A549 (cell line): ENCODE measurements at regions not wholly inside any gene's neighbourhood (a gene's known extent, or its start where the extent isn't known, plus 50 kb on each side); places are given as distances from the start of the nearest gene placed in this dataset.

Experiments
- ATAC-seq, 2 experiments: fragments of 200-7000 bp in 1 of 2; fragments of >200 bp in 1 of 2; cut with Nextera tagmentation in 1 of 2; cut with Tn5 transposase in 1 of 2; 3 replicates each; pipeline versions ENCODE4 v1.8.0 to v1.9.1; 2018 to 2020; ENCODE audit warnings: mild to moderate bottlenecking in 1 of 2, moderate library complexity in 1 of 2
- CTCF ChIA-PET: fragments of 300-600 bp; sonication (Branson Sonifier 250); formaldehyde crosslinking; extraction: SDS; loops from one replicate; lab custom pipeline; 2021; ENCODE audit warnings: antibody characterized with exemption, inconsistent platforms; lab: Yijun Ruan, JAX
- POLR2A ChIA-PET: fragments of 350-600 bp; formaldehyde crosslinking; extraction: SDS; loops from one replicate; lab custom pipeline; 2021; ENCODE audit warnings: antibody characterized with exemption, inconsistent platforms; lab: Yijun Ruan, JAX
- DNase-seq, 2 experiments: peaks; one replicate each; pipeline versions ENCODE4 v3.0.0 to v3.0.0-alpha.2; 2011 to 2016; ENCODE audit warnings: low read depth in 1 of 2, low spot score in 1 of 2
- FAIRE-seq: peaks from 2 replicates; lab custom pipeline; 2011; peaks lifted over from hg19 to GRCh38; lab: Jason Lieb, UNC
- H3K27ac ChIP-seq, 2 experiments: fragments of >200 bp; sonication (Bioruptor Twin); formaldehyde crosslinking; 3 replicates each; pipeline ENCODE4 v1.5.1; 2016 to 2017
- H3K4me1 ChIP-seq: fragments of >200 bp; sonication (Bioruptor Twin); formaldehyde crosslinking; 3 replicates; pipeline ENCODE4 v1.6.1; 2016
- H3K4me2 ChIP-seq: fragments of >200 bp; sonication (Bioruptor Twin); formaldehyde crosslinking; 3 replicates; pipeline ENCODE4 v1.6.1; 2016
- H3K4me3 ChIP-seq: fragments of >200 bp; sonication (Bioruptor Twin); formaldehyde crosslinking; 3 replicates; pipeline ENCODE4 v1.5.1; 2016
- H3K9me3 ChIP-seq: fragments of >200 bp; sonication (Bioruptor Twin); formaldehyde crosslinking; 3 replicates; pipeline ENCODE4 v1.6.1; 2016
- BCL3 ChIP-seq: fragments of >200 bp; sonication (Bioruptor Twin); formaldehyde crosslinking; IDR thresholded peaks from 3 replicates; pipeline ENCODE4 v1.6.1; 2016
- CHD2 ChIP-seq: fragments of 150-350 bp; IDR thresholded peaks from 2 replicates; pipeline ENCODE4 v1.6.1; 2014; ENCODE audit warnings: low read length; ENCODE audit not compliant: partially characterized antibody
- EHMT2 ChIP-seq: fragments of 200-600 bp; sonication (generic); IDR thresholded peaks from 2 replicates; pipeline ENCODE4 v1.6.1; 2016; ENCODE audit warnings: antibody characterized with exemption, low read depth, mild to moderate bottlenecking, moderate library complexity
- FOSL2 ChIP-seq, 2 experiments: fragments of 450-650 bp in 1 of 2; fragments of >200 bp in 1 of 2; sonication (Bioruptor Twin) in 1 of 2; formaldehyde crosslinking; IDR thresholded peaks; 2 replicates each; pipeline versions ENCODE4 v1.5.0 to v1.6.1; 2016 to 2020; ENCODE audit warnings: mild to moderate bottlenecking in 1 of 2, moderate library complexity in 1 of 2
- GATA3 ChIP-seq: IDR thresholded peaks from 2 replicates; pipeline ENCODE4 v1.6.1; 2012; ENCODE audit warnings: borderline replicate concordance
- HDAC2 ChIP-seq: fragments of 200-600 bp; sonication (generic); IDR thresholded peaks from 2 replicates; pipeline ENCODE4 v1.6.1; 2016
- HEYL ChIP-seq: fragments of 250-450 bp; sonication (Bioruptor Pico); IDR thresholded peaks from 2 replicates; pipeline ENCODE4 v1.8.0; 2021; ENCODE audit warnings: mild to moderate bottlenecking, moderate library complexity
- HMGXB4 ChIP-seq: fragments of 250-450 bp; sonication (Bioruptor Pico); IDR thresholded peaks from 2 replicates; pipeline ENCODE4 v1.5.0; 2021; ENCODE audit warnings: mild to moderate bottlenecking, moderate library complexity, borderline replicate concordance
- HOXB13 ChIP-seq: fragments of 250-450 bp; sonication (Bioruptor Pico); IDR thresholded peaks from 2 replicates; pipeline ENCODE4 v1.5.0; 2020; ENCODE audit warnings: low read depth, mild to moderate bottlenecking, moderate library complexity
- JUNB ChIP-seq: fragments of >200 bp; sonication (Bioruptor Twin); formaldehyde crosslinking; IDR thresholded peaks from 2 replicates; pipeline ENCODE4 v1.6.1; 2016
- KDM5A ChIP-seq: fragments of 200-600 bp; sonication (generic); IDR thresholded peaks from 2 replicates; pipeline ENCODE4 v1.6.1; 2016; ENCODE audit warnings: antibody characterized with exemption, mild to moderate bottlenecking
- MAFK ChIP-seq: fragments of 450-650 bp; IDR thresholded peaks from 2 replicates; pipeline ENCODE4 v1.6.1; 2014; ENCODE audit not compliant: partially characterized antibody
- NFE2L2 ChIP-seq: fragments of 150-350 bp; conservative IDR thresholded peaks from 2 replicates; pipeline ENCODE4 v1.6.1; 2014; ENCODE audit warnings: low read length
- NPAS2 ChIP-seq: fragments of 250-450 bp; sonication (Bioruptor Pico); IDR thresholded peaks from 2 replicates; pipeline ENCODE4 v1.8.0; 2022; ENCODE audit warnings: mild to moderate bottlenecking, moderate library complexity, borderline replicate concordance
- NR3C1 ChIP-seq: fragments of >200 bp; sonication (Bioruptor Twin); formaldehyde crosslinking; IDR thresholded peaks from 3 replicates; pipeline ENCODE4 v1.6.1; 2017
- PHF8 ChIP-seq: fragments of 200-600 bp; sonication (generic); IDR thresholded peaks from 2 replicates; pipeline ENCODE4 v1.6.1; 2016; ENCODE audit warnings: low read depth, mild to moderate bottlenecking, antibody characterized with exemption, moderate library complexity, borderline replicate concordance
- RAD21 ChIP-seq, 2 experiments: fragments of >200 bp in 1 of 2; sonication (Bioruptor Twin) in 1 of 2; formaldehyde crosslinking in 1 of 2; IDR thresholded peaks in 1 of 2; conservative IDR thresholded peaks in 1 of 2; 2 replicates in 1 of 2; 3 replicates in 1 of 2; pipeline ENCODE4 v1.6.1; 2012 to 2018; ENCODE audit warnings: inconsistent platforms in 1 of 2
- RARB ChIP-seq: fragments of 250-450 bp; sonication (Bioruptor Pico); IDR thresholded peaks from 2 replicates; pipeline ENCODE4 v1.8.0; 2021; ENCODE audit warnings: mild to moderate bottlenecking, moderate library complexity
- REST ChIP-seq: fragments of 200-600 bp; sonication (generic); IDR thresholded peaks from 2 replicates; pipeline ENCODE4 v1.6.1; 2016; ENCODE audit warnings: antibody characterized with exemption, mild to moderate bottlenecking, moderate library complexity
- SREBF2 ChIP-seq: fragments of 450-650 bp; IDR thresholded peaks from 2 replicates; pipeline ENCODE4 v1.6.1; 2014; ENCODE audit warnings: mild to moderate bottlenecking, moderate library complexity
- TFCP2L1 ChIP-seq: fragments of 250-450 bp; sonication (Bioruptor Pico); IDR thresholded peaks from 2 replicates; pipeline ENCODE4 v1.5.0; 2021; ENCODE audit warnings: mild to moderate bottlenecking
- USF2 ChIP-seq: fragments of 450-650 bp; IDR thresholded peaks from 2 replicates; pipeline ENCODE4 v1.6.1; 2014; ENCODE audit warnings: antibody characterized with exemption
- ZC3H11A ChIP-seq: fragments of 450-650 bp; IDR thresholded peaks from 2 replicates; pipeline ENCODE4 v1.6.1; 2014; ENCODE audit warnings: antibody characterized with exemption, mild to moderate bottlenecking
- ZNF302 ChIP-seq: fragments of 250-450 bp; sonication (Bioruptor Pico); IDR thresholded peaks from 2 replicates; pipeline ENCODE4 v1.9.0; 2021; ENCODE audit warnings: inconsistent platforms, mild to moderate bottlenecking, moderate library complexity
- WGBS: methylation state at CpG from one replicate; pipeline ENCODE4 v1.1.6; 2017; ENCODE audit errors: missing lambda C conversion rate; 5-methylcytosine and 5-hydroxymethylcytosine counted together
- TF ChIP-seq, protein P1 (sequence below): fragments of 250-450 bp; sonication (Bioruptor Pico); IDR thresholded peaks from 2 replicates; pipeline ENCODE4 v1.5.0; 2020; ENCODE audit warnings: low read depth, mild to moderate bottlenecking, moderate library complexity
- TF ChIP-seq, protein P2 (sequence below): IDR thresholded peaks from 2 replicates; pipeline ENCODE4 v1.6.1; 2012

- FAIRE-seq, result no peak
- WGBS, result 96% methylated on average over 3 of the region's 3 CpGs
- Histone ChIP-seq H3K4me3 (no peak overlapping the region), H3K9me3 (no peaks in the 10 kb centered on the region), H3K4me1 (peaks cover 70% of the 10 kb centered on the region), H3K4me2 (no peak overlapping the region), H3K27ac (peak overlapping the region; percentile 43 to 51; a peak in 4 of 6 replicates)
- CTCF ChIA-PET, result interaction anchor here (0.6 to 12.4 kb wide), 4 partner anchors 45 to 422 kb away, joined by 3 to 324 read pairs (median 32); no protein-coding TSS in a partner anchor
- no peak for ATAC-seq
- POLR2A ChIA-PET, result no interaction called here
- DNase-seq, result no peak
- TF ChIP-seq NR3C1, result no peak
- no peak for TF ChIP-seq HEYL (CRISPR knock-in tag)
- no peak for TF ChIP-seq PHF8
- TF ChIP-seq CHD2, result no peak
- no peak for TF ChIP-seq EHMT2
- TF ChIP-seq RARB (CRISPR knock-in tag), result no peak
- TF ChIP-seq SREBF2, result no peak
Observed at GRCh38 chr1:214215583-214215982, 65.4 kb upstream of the SMYD2 start.

DNA sequence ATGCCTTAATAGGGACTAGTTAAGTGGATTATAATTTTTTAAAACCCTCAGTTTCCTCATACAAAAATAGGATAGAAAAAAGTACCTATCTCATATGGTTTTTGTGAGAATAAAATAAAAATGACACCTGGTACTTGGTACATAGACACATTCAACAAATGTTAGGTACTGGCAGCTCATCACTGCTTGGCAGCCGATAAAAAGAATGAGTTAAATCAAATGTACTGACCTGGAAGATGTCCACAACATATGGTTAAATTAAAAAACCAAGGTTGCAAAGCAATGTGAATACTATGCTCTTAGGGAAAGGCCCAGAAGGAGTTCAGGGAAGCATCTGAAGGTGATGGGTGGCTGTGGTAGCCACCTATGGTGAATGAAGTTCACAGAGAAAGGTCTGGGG is 64.9 kb upstream of the SMYD2 start:
- ATAC-seq (no peak), DNase-seq (no peak), FAIRE-seq (no peak)
- peak overlapping the region; percentile 34 to 43; a peak in 3 of 6 replicates for H3K27ac ChIP-seq
- peak overlapping the region; percentile 39; the same call in 1 of the 3 replicates for H3K4me2 ChIP-seq
- H3K9me3 ChIP-seq, result no peaks in the 10 kb centered on the region
- TF ChIP-seq HOXB13 (CRISPR knock-in tag) (no peak), REST (no peak), USF2 (no peak), PHF8 (no peak), ZNF302 (CRISPR knock-in tag) (no peak), GATA3 (no peak), BCL3 (no peak), TFCP2L1 (CRISPR knock-in tag) (no peak), FOSL2 (IDR thresholded peaks at IDR 0.05) (no peak), FOSL2 (CRISPR knock-in tag; IDR thresholded peaks at IDR 0.05) (no peak), HDAC2 (no peak), MAFK (no peak), RAD21 (conservative IDR thresholded peaks at IDR 0.05 in 1 of 2, IDR thresholded peaks at IDR 0.05 in 1 of 2) (no peak), KDM5A (no peak), NFE2L2 (no peak), ZC3H11A (no peak), JUNB (no peak), HMGXB4 (no peak), NPAS2 (no peak)
- TF ChIP-seq, protein P1, sequence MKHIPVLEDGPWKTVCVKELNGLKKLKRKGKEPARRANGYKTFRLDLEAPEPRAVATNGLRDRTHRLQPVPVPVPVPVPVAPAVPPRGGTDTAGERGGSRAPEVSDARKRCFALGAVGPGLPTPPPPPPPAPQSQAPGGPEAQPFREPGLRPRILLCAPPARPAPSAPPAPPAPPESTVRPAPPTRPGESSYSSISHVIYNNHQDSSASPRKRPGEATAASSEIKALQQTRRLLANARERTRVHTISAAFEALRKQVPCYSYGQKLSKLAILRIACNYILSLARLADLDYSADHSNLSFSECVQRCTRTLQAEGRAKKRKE, result no peak
- TF ChIP-seq, protein P2, sequence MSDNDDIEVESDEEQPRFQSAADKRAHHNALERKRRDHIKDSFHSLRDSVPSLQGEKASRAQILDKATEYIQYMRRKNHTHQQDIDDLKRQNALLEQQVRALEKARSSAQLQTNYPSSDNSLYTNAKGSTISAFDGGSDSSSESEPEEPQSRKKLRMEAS, result no peak
- WGBS, result 93% methylated on average over 1 of the region's 1 CpG
- ChIA-PET POLR2A (no interaction called here), CTCF (interaction anchor here (1.0 to 12.4 kb wide), 2 partner anchors 113 to 422 kb away, joined by 4 to 324 read pairs; no protein-coding TSS in a partner anchor)
- H3K4me3 ChIP-seq, result no peak overlapping the region
- peaks cover 73% of the 10 kb centered on the region for H3K4me1 ChIP-seq
